Osteoblast (primary cell): ENCODE measurements at regions not wholly inside any gene's neighbourhood (a gene's known extent, or its start where the extent isn't known, plus 50 kb on each side); places are given as distances from the start of the nearest gene placed in this dataset.

Experiments used
- DNase-seq: peaks from one replicate; pipeline ENCODE4 v3.0.0; 2011; ENCODE audit warnings: low spot score, mixed read lengths; ENCODE audit not compliant: insufficient read length; ENCODE audit errors: missing footprints
- H2AFZ ChIP-seq: 2 replicates; pipeline ENCODE4 v1.6.0; 2011; ENCODE audit warnings: mild to moderate bottlenecking, low read length
- H3K27ac ChIP-seq: 2 replicates; pipeline ENCODE4 v1.5.1; 2011; ENCODE audit warnings: mild to moderate bottlenecking, low read depth, low read length, moderate library complexity
- H3K27me3 ChIP-seq: 2 replicates; pipeline ENCODE4 v1.6.0; 2012; ENCODE audit warnings: mild to moderate bottlenecking, control low read depth, inconsistent platforms, low read length, moderate library complexity; ENCODE audit not compliant: insufficient read depth
- H3K36me3 ChIP-seq: 2 replicates; pipeline ENCODE4 v1.5.1; 2011; ENCODE audit warnings: mild to moderate bottlenecking, low read length, control low read depth, moderate library complexity; ENCODE audit not compliant: insufficient read depth
- H3K4me1 ChIP-seq: 2 replicates; pipeline ENCODE4 v1.5.1; 2011; ENCODE audit warnings: mild to moderate bottlenecking, low read length, control low read depth, moderate library complexity; ENCODE audit not compliant: insufficient read depth
- H3K4me2 ChIP-seq: 2 replicates; pipeline ENCODE4 v1.6.0; 2011; ENCODE audit warnings: mild to moderate bottlenecking, low read length; ENCODE audit not compliant: insufficient read depth
- H3K4me3 ChIP-seq: fragments of 200-600 bp; sonication (generic); 3 replicates; pipeline ENCODE4 v1.5.1; 2012; ENCODE audit warnings: mild to moderate bottlenecking, low read length, inconsistent platforms; ENCODE audit not compliant: insufficient read depth
- H3K79me2 ChIP-seq: 2 replicates; pipeline ENCODE4 v1.6.0; 2012; ENCODE audit warnings: mild to moderate bottlenecking, low read length, control low read depth, inconsistent platforms; ENCODE audit not compliant: insufficient read depth
- H3K9me3 ChIP-seq: 2 replicates; pipeline ENCODE4 v1.5.1; 2011; ENCODE audit warnings: low read depth, low read length, control low read depth
- H4K20me1 ChIP-seq: 2 replicates; pipeline ENCODE4 v1.6.0; 2012; ENCODE audit warnings: mild to moderate bottlenecking, low read length, control low read depth; ENCODE audit not compliant: insufficient read depth
- TF ChIP-seq, protein P1 (sequence below): IDR thresholded peaks from 2 replicates; pipeline ENCODE4 v1.5.1; 2011; ENCODE audit warnings: mild to moderate bottlenecking, low read depth, low read length, moderate library complexity; ENCODE audit errors: extremely low read depth

DNA sequence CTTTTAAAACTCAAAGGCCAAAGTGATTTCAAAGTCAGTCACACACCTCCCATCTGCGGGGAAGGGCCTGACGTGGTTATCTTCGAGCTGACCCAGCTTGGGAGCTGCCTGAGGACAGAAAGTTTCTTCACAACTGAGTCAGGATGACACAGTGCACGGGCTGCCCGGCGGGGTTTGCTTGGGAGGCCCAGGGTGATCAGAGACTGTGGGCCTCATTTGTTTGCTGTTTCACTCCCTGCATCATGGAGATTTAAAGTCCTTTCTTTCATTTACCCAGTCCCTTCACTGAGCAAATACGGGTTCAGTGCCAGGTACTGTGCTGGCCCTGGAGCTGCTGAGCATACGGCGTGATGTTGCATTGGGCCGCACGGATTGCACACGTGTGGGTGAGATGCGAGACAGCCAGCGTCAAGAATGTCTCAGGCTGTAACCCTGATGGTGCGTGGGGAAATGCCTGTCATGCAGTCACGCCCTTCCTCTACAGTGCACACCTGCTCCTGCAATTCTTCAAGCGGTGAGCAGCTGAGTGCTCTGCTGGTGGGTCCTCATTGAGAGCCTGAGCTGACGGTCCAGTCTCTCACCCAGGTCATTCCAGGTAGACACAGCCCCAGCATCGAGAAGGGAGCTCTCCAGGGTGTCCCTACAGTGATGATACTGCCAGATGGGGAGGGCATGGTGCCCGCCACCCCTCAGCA is 82.7 kb upstream of the PMEPA1 start:
- Histone ChIP-seq H3K36me3 (no peaks in the 10 kb centered on the region), H3K4me1 (peaks cover 5% of the 10 kb centered on the region), H2AFZ (no peak overlapping the region), H3K27ac (no peak overlapping the region), H3K4me2 (no peak overlapping the region), H3K9me3 (no peaks in the 10 kb centered on the region), H3K4me3 (no peak overlapping the region), H3K27me3 (no peaks in the 10 kb centered on the region), H3K79me2 (no peaks in the 10 kb centered on the region), H4K20me1 (no peaks in the 10 kb centered on the region)
- DNase-seq: no peak
- TF ChIP-seq, protein P1, sequence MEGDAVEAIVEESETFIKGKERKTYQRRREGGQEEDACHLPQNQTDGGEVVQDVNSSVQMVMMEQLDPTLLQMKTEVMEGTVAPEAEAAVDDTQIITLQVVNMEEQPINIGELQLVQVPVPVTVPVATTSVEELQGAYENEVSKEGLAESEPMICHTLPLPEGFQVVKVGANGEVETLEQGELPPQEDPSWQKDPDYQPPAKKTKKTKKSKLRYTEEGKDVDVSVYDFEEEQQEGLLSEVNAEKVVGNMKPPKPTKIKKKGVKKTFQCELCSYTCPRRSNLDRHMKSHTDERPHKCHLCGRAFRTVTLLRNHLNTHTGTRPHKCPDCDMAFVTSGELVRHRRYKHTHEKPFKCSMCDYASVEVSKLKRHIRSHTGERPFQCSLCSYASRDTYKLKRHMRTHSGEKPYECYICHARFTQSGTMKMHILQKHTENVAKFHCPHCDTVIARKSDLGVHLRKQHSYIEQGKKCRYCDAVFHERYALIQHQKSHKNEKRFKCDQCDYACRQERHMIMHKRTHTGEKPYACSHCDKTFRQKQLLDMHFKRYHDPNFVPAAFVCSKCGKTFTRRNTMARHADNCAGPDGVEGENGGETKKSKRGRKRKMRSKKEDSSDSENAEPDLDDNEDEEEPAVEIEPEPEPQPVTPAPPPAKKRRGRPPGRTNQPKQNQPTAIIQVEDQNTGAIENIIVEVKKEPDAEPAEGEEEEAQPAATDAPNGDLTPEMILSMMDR: no peak

DNA sequence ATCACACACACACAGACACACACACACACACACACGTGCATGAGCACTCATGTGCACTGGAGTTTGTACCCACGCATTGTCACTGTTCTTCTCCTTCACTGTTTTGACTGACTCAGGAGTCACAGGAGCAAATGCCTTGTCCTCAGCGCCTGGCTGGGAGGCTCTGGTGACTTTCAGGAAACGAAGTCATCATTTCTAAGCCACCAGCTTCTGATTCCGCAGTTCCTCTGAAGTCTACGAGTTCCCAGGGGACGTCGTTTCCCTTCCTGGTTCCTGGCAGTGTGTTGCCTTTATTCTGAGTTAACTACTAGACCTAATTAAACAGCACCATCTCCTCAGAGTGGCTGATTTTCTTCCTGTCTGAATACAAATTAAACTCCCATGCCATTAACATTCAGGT is 82.2 kb upstream of the PMEPA1 start:
- TF ChIP-seq, protein P1: no peak
- peaks cover 5% of the 10 kb centered on the region for H3K4me1 ChIP-seq

DNA sequence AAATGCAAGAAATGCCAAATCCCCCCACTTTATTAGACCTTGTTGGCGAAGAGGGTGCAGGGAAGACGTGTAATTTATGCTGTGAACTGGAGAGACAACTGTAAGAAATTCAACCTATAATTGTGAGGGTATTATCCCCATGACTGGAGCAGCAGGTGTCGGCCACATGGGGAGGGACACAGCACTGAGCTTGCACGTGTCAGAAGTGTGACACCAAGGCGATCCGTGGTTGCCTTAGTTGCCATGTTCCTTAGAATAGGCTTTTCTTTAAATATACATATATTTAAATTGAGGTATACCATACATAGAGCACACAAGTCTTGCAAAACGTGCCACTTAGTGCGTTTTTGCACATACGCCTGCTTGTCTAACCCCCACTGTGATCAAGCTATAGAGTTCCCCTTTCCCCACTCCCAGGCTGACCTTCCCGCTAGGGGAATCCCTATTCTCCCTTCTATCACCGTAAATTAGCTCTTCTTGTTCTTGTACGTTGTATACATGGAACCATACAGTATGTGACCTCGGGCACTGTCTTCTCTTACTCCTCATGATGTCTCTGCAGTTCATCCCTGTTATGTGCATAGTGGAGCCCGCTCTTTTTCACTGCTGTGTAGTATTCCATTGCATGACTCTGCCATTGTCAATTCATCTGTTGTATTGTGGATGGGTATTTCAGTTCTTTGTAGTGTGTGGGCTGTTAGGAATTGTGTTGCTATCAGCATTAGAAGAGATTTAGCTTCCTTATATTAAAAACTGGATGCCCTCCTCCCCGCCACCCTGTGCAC is 81.6 kb upstream of the PMEPA1 start:
- DNase-seq: no peak
- no peak overlapping the region for H3K27ac ChIP-seq
- no peaks in the 10 kb centered on the region for H3K79me2 ChIP-seq
- H3K4me3 ChIP-seq: no peak overlapping the region
- H2AFZ ChIP-seq: no peak overlapping the region
- H3K36me3 ChIP-seq: no peaks in the 10 kb centered on the region
- TF ChIP-seq, protein P1: no peak
- peaks cover 5% of the 10 kb centered on the region for H3K4me1 ChIP-seq
- no peak overlapping the region for H3K4me2 ChIP-seq
- no peaks in the 10 kb centered on the region for H3K27me3 ChIP-seq
- H3K9me3 ChIP-seq: no peaks in the 10 kb centered on the region
- H4K20me1 ChIP-seq: no peaks in the 10 kb centered on the region

More for the DNA sequence above, 82.2 kb upstream of the PMEPA1 start:
- Histone ChIP-seq H3K9me3 (no peaks in the 10 kb centered on the region), H3K27ac (no peak overlapping the region), H3K79me2 (no peaks in the 10 kb centered on the region), H2AFZ (no peak overlapping the region), H3K36me3 (no peaks in the 10 kb centered on the region), H4K20me1 (no peaks in the 10 kb centered on the region), H3K27me3 (no peaks in the 10 kb centered on the region), H3K4me3 (no peak overlapping the region), H3K4me2 (no peak overlapping the region)
- no peak for DNase-seq

DNA sequence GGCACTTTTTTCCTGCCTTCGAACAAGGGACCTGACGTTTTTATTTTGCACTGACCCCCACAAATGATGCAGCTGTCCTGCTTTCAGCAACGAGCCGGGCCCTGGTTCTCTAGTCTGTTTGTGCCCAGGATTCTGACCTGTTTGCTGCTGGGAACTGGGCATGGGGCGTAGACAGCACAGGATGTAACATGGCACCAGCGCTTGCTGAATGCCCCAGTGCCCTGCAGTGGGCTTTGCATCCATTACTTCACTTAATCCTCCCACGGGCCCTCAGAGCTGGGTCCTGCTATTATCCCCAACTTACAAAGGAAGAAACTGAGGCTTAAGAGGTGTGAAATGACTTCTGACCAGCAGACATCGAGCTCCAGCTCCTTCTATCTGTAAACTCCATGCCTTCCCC is 80.4 kb upstream of the PMEPA1 start:
- Histone ChIP-seq H4K20me1 (no peaks in the 10 kb centered on the region), H3K4me3 (no peak overlapping the region), H3K27ac (no peak overlapping the region), H3K4me2 (no peak overlapping the region), H3K9me3 (no peaks in the 10 kb centered on the region), H3K4me1 (peaks cover 2% of the 10 kb centered on the region), H3K79me2 (no peaks in the 10 kb centered on the region), H3K27me3 (no peaks in the 10 kb centered on the region), H2AFZ (no peak overlapping the region), H3K36me3 (no peaks in the 10 kb centered on the region)
- DNase-seq: no peak
- TF ChIP-seq, protein P1: no peak
